Vagina (tissue), 2 donors: ENCODE measurements at regions not wholly inside any gene's neighbourhood (a gene's known extent, or its start where the extent isn't known, plus 50 kb on each side); places are given as distances from the start of the nearest gene placed in this dataset.

Experiments
- POLR2A ChIP-seq, 2 donors: fragments of 450-650 bp; IDR thresholded peaks; one replicate each; pipeline ENCODE4 v1.6.1; 2017; ENCODE audit warnings: antibody characterized with exemption in 2 of 2, mild to moderate bottlenecking in 2 of 2, moderate library complexity in 2 of 2
- TF ChIP-seq, protein P1 (sequence below), 3 experiments: fragments of 450-650 bp in 2 of 3; fragments of 200-600 bp in 1 of 3; sonication (generic) in 1 of 3; IDR thresholded peaks; one replicate each; pipeline ENCODE4 v1.5.1; 2017 to 2019; ENCODE audit warnings: antibody characterized with exemption in 3 of 3, mild to moderate bottlenecking in 2 of 3, moderate library complexity in 2 of 3

DNA sequence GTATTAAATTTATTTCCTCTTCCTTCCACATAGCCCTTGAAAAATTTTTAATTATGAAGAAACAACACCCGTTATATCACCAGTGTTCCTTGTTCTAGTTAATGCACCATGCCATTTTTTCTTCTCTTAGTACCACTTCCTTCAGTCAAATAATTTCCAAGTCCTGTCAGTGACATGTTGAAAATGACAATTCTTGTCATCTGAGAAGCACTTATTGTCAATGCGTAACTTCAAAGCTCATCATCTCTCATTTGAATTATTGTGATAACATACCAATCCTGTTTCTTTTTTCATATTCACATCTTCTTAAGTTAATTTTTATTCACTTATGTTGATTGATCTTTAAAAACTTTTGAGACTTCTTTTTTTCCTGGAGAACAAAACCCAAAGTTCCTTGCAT lies 320.4 kb downstream of the ASXL3 start:
- TF ChIP-seq, protein P1, sequence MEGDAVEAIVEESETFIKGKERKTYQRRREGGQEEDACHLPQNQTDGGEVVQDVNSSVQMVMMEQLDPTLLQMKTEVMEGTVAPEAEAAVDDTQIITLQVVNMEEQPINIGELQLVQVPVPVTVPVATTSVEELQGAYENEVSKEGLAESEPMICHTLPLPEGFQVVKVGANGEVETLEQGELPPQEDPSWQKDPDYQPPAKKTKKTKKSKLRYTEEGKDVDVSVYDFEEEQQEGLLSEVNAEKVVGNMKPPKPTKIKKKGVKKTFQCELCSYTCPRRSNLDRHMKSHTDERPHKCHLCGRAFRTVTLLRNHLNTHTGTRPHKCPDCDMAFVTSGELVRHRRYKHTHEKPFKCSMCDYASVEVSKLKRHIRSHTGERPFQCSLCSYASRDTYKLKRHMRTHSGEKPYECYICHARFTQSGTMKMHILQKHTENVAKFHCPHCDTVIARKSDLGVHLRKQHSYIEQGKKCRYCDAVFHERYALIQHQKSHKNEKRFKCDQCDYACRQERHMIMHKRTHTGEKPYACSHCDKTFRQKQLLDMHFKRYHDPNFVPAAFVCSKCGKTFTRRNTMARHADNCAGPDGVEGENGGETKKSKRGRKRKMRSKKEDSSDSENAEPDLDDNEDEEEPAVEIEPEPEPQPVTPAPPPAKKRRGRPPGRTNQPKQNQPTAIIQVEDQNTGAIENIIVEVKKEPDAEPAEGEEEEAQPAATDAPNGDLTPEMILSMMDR (IDR thresholded peaks at IDR 0.05) = no peak
- TF ChIP-seq POLR2A (IDR thresholded peaks at IDR 0.05) = no peak
